CD8-positive, alpha-beta memory T cell (primary cell): ENCODE measurements at regions not wholly inside any gene's neighbourhood (a gene's known extent, or its start where the extent isn't known, plus 50 kb on each side); places are given as distances from the start of the nearest gene placed in this dataset.
A peak's percentile ranks its signal among the peaks of the same experiment; 100 is the strongest.
"Not testable (repeated sequence)": the region's sequence is repeated elsewhere in the genome, so short reads cannot be mapped to it uniquely, and the experiment has no call there.

Experiments
- CTCF ChIA-PET: fragments of 350-600 bp; sonication (Branson Sonifier 250); formaldehyde crosslinking; loops from one replicate; lab custom pipeline; 2021; ENCODE audit warnings: antibody characterized with exemption; lab: Charles Lee
- POLR2A ChIA-PET: fragments of 350-600 bp; sonication (Branson Sonifier 250); formaldehyde crosslinking; loops from one replicate; lab custom pipeline; 2021; ENCODE audit warnings: antibody characterized with exemption; lab: Charles Lee
- DNase-seq, 5 donors: peaks; one replicate each; pipeline versions ENCODE4 v3.0.0 to v3.0.0-alpha.2; 2020 to 2022; ENCODE audit warnings: mixed read lengths in 1 of 5
- H3K27ac ChIP-seq: one replicate; pipeline ENCODE4 v1.7.0; 2013; ENCODE audit warnings: low read depth, mild to moderate bottlenecking, low read length, moderate library complexity
- H3K27me3 ChIP-seq: 2 replicates; pipeline ENCODE4 v1.7.0; 2013; ENCODE audit warnings: low read length, mild to moderate bottlenecking; ENCODE audit not compliant: insufficient read depth, poor library complexity, severe bottlenecking
- H3K36me3 ChIP-seq: 2 replicates; pipeline ENCODE4 v1.7.0; 2013; ENCODE audit warnings: mild to moderate bottlenecking, low read length, moderate library complexity; ENCODE audit not compliant: insufficient read depth
- H3K4me1 ChIP-seq: 2 replicates; pipeline ENCODE4 v1.7.0; 2013; ENCODE audit warnings: mild to moderate bottlenecking, low read length, moderate library complexity; ENCODE audit not compliant: insufficient read depth
- H3K4me3 ChIP-seq: 2 replicates; pipeline ENCODE4 v1.7.0; 2013; ENCODE audit warnings: mild to moderate bottlenecking, low read length
- H3K9me3 ChIP-seq: 2 replicates; pipeline ENCODE4 v1.7.0; 2013; ENCODE audit warnings: mild to moderate bottlenecking, low read length
- H3K27ac Mint-ChIP-seq, 8 donors: one replicate each; pipeline ENCODE4 v1.8.0; 2020 to 2021; ENCODE audit warnings: mixed read lengths in 8 of 8, mild to moderate bottlenecking in 6 of 8, inconsistent platforms in 3 of 8, moderate library complexity in 3 of 8
- H3K27me3 Mint-ChIP-seq, 2 donors: one replicate each; pipeline ENCODE4 v1.8.0; 2020 to 2021; ENCODE audit warnings: mixed read lengths in 2 of 2, mild to moderate bottlenecking in 1 of 2, moderate library complexity in 1 of 2
- H3K36me3 Mint-ChIP-seq, 3 donors: one replicate each; pipeline ENCODE4 v1.8.0; 2020 to 2021; ENCODE audit warnings: mixed read lengths in 3 of 3, inconsistent platforms in 1 of 3, mild to moderate bottlenecking in 1 of 3
- H3K4me1 Mint-ChIP-seq, 3 donors: one replicate each; pipeline ENCODE4 v1.8.0; 2020 to 2021; ENCODE audit warnings: mixed read lengths in 3 of 3, inconsistent platforms in 1 of 3, mild to moderate bottlenecking in 1 of 3
- H3K4me3 Mint-ChIP-seq, 7 donors: one replicate each; pipeline ENCODE4 v1.8.0; 2020 to 2021; ENCODE audit warnings: mixed read lengths in 7 of 7, mild to moderate bottlenecking in 6 of 7, moderate library complexity in 4 of 7, inconsistent platforms in 2 of 7
- H3K9me3 Mint-ChIP-seq, 5 donors: one replicate each; pipeline ENCODE4 v1.8.0; 2020 to 2022; ENCODE audit warnings: mixed read lengths in 5 of 5, mild to moderate bottlenecking in 3 of 5, moderate library complexity in 2 of 5, inconsistent platforms in 1 of 5

DNA sequence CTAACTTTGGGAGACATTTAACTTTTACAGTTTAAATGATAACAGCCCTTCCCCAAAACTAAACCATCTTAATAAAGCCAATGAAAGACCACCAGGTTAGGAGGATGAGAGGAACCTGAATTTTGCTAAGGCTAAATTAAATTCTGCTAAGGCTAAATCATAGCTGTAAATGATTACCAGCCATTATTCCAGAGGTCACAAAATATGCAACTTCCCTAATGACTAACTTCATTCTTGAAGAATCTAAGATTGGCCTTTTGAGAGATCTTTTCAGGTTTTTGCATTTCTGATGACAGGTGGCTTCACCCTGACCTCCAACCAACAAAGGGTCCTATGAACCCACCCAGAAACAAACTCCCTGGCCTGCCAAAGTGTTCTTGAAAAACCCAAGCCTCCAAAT lies 373.3 kb downstream of the IPMK start:
- no peaks in the 10 kb centered on the region for H3K27me3 ChIP-seq
- CTCF ChIA-PET, result no interaction called here
- Mint-ChIP-seq H3K4me1 (no peaks in the 10 kb centered on the region), H3K36me3 (no peaks in the 10 kb centered on the region), H3K4me3 (no peak overlapping the region), H3K9me3 (peaks cover 0 to 13% (median 3%) of the 10 kb centered on the region in 5 donors), H3K27me3 (no peaks in the 10 kb centered on the region), H3K27ac (no peak overlapping the region)
- no peak overlapping the region for H3K4me3 ChIP-seq
- no peak for DNase-seq
- no peak overlapping the region for H3K27ac ChIP-seq
- H3K9me3 ChIP-seq, result no peaks in the 10 kb centered on the region
- no peaks in the 10 kb centered on the region for H3K4me1 ChIP-seq
- H3K36me3 ChIP-seq, result no peaks in the 10 kb centered on the region
- POLR2A ChIA-PET, result no interaction called here

DNA sequence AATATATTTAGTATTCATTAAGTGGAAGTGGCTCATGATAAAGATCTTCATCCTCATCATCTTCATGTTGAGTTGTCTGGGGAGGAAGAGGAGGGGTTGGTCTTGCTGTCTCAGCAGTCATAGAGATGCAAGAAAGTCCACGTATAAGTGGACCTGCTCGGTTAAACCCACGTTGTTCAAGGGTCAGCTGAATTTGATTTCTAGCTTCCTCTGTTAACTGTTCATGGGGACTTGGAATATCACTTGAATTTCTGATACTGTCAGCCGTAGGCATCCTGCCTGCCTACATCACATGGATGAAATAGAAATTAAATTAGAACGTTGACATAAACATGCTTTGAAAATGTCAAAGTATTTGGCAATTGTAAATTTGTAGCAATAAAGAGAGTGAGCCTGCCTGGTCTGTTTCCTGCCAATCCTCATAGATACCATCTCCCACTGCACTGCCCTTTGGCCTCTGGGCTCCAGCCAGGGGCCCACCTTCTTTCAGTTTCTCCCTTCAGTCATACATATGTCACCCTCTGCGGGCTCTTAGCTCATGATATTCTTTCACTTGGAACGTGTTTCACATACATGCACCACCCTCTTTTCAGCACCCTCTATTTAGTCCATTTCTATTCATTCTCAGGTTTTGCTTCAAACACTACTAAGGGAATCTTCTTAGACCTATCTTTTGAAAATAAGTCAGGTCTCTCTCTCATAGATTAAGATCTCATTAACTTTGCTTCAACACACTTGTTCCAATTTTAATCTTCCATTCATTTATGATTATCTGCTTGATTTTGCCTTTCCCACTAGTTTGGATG lies 376.3 kb downstream of the IPMK start:
- no peaks in the 10 kb centered on the region for H3K4me1 Mint-ChIP-seq
- no peaks in the 10 kb centered on the region for H3K27me3 Mint-ChIP-seq
- peak overlapping the region in 1 of 8 donors; percentile 1 for H3K27ac Mint-ChIP-seq
- no peak overlapping the region for H3K4me3 Mint-ChIP-seq
- ChIA-PET CTCF (no interaction called here), POLR2A (no interaction called here)
- no peaks in the 10 kb centered on the region for H3K36me3 Mint-ChIP-seq
- Histone ChIP-seq H3K36me3 (no peaks in the 10 kb centered on the region), H3K27ac (no peak overlapping the region), H3K4me3 (no peak overlapping the region), H3K9me3 (no peaks in the 10 kb centered on the region), H3K4me1 (no peaks in the 10 kb centered on the region), H3K27me3 (no peaks in the 10 kb centered on the region)
- DNase-seq, result no peak
- peaks cover 0 to 13% (median 3%) of the 10 kb centered on the region in 5 donors for H3K9me3 Mint-ChIP-seq

- Mint-ChIP-seq H3K36me3 (no peaks in the 10 kb centered on the region), H3K27me3 (no peaks in the 10 kb centered on the region), H3K27ac (no peak overlapping the region), H3K9me3 (peaks cover 0 to 17% (median 6%) of the 10 kb centered on the region in 5 donors), H3K4me1 (no peaks in the 10 kb centered on the region), H3K4me3 (no peak overlapping the region)
- Histone ChIP-seq H3K4me3 (no peak overlapping the region), H3K27me3 (no peaks in the 10 kb centered on the region), H3K4me1 (no peaks in the 10 kb centered on the region), H3K27ac (no peak overlapping the region), H3K36me3 (no peaks in the 10 kb centered on the region), H3K9me3 (no peaks in the 10 kb centered on the region)
- no peak for DNase-seq
- CTCF ChIA-PET, result no interaction called here
- POLR2A ChIA-PET, result no interaction called here
Measured at GRCh38 chr10:57890691-57891090, 377.0 kb downstream of the IPMK start.

DNA sequence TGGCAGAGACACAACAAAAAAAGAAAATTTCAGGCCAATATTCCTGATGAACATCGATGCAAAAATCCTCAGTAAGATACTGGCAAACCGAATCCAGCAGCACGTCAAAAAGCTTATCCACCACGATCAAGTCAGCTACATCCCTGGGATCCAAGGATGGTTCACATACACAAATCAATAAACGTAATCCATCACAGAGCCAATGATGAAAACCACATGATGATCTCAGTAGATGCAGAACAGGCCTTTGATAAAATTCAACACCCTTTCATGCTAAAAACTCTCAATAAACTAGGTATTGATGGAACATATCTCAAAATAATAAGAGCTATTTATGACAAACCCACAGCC lies 382.1 kb downstream of the IPMK start:
- H3K9me3 ChIP-seq, H3K27ac ChIP-seq, H3K4me1 ChIP-seq, H3K27me3 ChIP-seq, H3K27ac Mint-ChIP-seq, H3K4me1 Mint-ChIP-seq, DNase-seq, H3K4me3 ChIP-seq, H3K36me3 ChIP-seq, H3K36me3 Mint-ChIP-seq, CTCF ChIA-PET, H3K27me3 Mint-ChIP-seq, H3K4me3 Mint-ChIP-seq, POLR2A ChIA-PET: not testable (repeated sequence)
- H3K9me3 Mint-ChIP-seq, result peaks cover 0 to 11% (median 0%) of the 10 kb centered on the region in 5 donors

DNA sequence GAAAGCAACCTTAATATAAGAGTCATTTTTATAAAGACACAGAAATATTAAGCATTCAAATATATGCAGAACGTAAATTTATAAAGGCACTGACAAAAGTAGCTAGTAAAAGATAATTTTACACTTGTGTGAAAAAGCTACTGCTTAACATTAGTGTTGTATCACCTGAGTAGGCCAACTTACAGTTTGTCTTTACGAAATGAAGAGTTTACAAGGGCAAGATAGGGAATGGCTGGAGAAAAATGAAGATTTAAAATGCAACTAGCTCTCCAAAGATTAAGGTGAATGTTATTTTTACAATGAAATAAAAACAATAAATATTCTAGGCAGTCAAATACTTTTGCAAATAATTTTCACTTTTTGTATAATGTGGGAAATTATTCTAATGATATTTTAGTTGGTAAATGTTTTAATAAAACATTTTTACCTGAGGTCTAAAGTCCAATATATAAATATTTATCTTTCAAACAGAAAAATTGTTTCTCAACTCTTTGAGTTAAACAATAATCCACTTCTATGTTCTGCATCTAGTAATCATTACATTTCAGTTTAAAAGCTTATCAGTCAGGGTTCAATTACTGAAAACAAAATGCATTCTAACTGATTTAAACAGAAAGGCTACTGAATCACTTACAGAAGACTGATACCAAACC lies 382.6 kb downstream of the IPMK start:
- H3K27me3 Mint-ChIP-seq, result peaks cover 0 to 2% of the 10 kb centered on the region in 2 donors
- Histone ChIP-seq H3K27ac (no peak overlapping the region), H3K36me3 (no peaks in the 10 kb centered on the region), H3K4me3 (no peak overlapping the region), H3K27me3 (no peaks in the 10 kb centered on the region), H3K4me1 (no peaks in the 10 kb centered on the region), H3K9me3 (no peaks in the 10 kb centered on the region)
- POLR2A ChIA-PET, result no interaction called here
- H3K36me3 Mint-ChIP-seq, result no peaks in the 10 kb centered on the region
- DNase-seq, result no peak
- no peaks in the 10 kb centered on the region for H3K4me1 Mint-ChIP-seq
- no peak overlapping the region for H3K4me3 Mint-ChIP-seq
- no peak overlapping the region for H3K27ac Mint-ChIP-seq
- CTCF ChIA-PET, result no interaction called here
- H3K9me3 Mint-ChIP-seq, result peaks cover 0 to 11% (median 0%) of the 10 kb centered on the region in 5 donors

DNA sequence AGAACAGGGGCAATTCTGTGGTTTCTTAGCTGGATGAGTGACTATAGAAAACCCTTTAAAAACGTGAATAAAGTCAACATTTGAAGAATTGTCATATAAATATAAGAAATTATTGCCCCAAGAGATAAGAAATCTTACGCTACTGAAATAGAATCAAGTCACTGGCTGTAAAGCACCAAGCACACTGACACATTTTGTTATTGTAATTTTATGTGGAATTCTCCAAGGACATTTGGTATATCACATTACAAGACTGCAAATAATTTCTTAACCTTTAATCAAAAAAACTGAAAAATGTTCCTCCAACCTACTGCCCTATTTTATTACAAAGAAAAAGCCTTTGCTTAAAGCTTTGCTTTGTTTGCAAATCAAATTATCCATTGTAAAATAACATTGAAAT lies 383.3 kb downstream of the IPMK start:
- ChIA-PET CTCF (no interaction called here), POLR2A (no interaction called here)
- H3K36me3 ChIP-seq, result no peaks in the 10 kb centered on the region
- Mint-ChIP-seq H3K4me3 (no peak overlapping the region), H3K36me3 (no peaks in the 10 kb centered on the region), H3K9me3 (peaks cover 0 to 11% (median 0%) of the 10 kb centered on the region in 5 donors), H3K27ac (no peak overlapping the region), H3K4me1 (no peaks in the 10 kb centered on the region), H3K27me3 (peaks cover 0 to 2% of the 10 kb centered on the region in 2 donors)
- H3K4me3 ChIP-seq, result no peak overlapping the region
- H3K9me3 ChIP-seq, result no peaks in the 10 kb centered on the region
- H3K4me1 ChIP-seq, result no peaks in the 10 kb centered on the region
- H3K27ac ChIP-seq, result no peak overlapping the region
- H3K27me3 ChIP-seq, result no peaks in the 10 kb centered on the region
- DNase-seq, result no peak

- no peak overlapping the region for H3K4me3 Mint-ChIP-seq
Measured at GRCh38 chr10:57880446-57881227, 387.1 kb downstream of the IPMK start.

DNA sequence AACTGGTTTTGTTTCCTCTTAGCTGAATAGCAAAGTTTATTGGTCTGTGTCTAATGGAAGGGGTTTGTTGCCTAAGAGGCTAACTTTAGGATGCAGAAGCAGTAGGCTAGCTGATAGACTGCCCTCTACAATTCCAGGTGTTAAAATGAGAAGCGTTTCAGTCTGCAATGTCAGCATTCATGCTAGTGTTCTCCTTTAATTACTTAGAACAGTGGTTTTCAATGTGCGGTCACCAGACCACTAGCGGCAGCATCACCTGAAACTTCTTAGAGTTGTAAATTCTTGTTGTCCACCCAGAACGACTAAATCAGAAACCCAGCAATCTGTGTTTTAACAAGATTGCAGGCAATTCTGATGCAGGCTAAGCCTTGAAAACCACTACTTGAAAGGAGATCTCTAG lies 392.9 kb downstream of the IPMK start:
- Histone ChIP-seq H3K36me3 (no peaks in the 10 kb centered on the region), H3K4me1 (no peaks in the 10 kb centered on the region), H3K4me3 (no peak overlapping the region), H3K9me3 (no peaks in the 10 kb centered on the region), H3K27me3 (no peaks in the 10 kb centered on the region), H3K27ac (no peak overlapping the region)
- Mint-ChIP-seq H3K4me1 (no peaks in the 10 kb centered on the region), H3K9me3 (peaks cover 4 to 6% (median 5%) of the 10 kb centered on the region in 5 donors), H3K27me3 (no peaks in the 10 kb centered on the region), H3K27ac (no peak overlapping the region), H3K36me3 (no peaks in the 10 kb centered on the region), H3K4me3 (no peak overlapping the region)
- ChIA-PET CTCF (no interaction called here), POLR2A (no interaction called here)
- DNase-seq, result no peak

More at GRCh38 chr10:57880446-57881227, 387.1 kb downstream of the IPMK start:
- no peak overlapping the region for H3K27ac Mint-ChIP-seq
- no peaks in the 10 kb centered on the region for H3K4me1 ChIP-seq
- no peaks in the 10 kb centered on the region for H3K9me3 ChIP-seq
- peaks cover 0 to 4% (median 2%) of the 10 kb centered on the region in 5 donors for H3K9me3 Mint-ChIP-seq
- no peaks in the 10 kb centered on the region for H3K36me3 ChIP-seq
- H3K27ac ChIP-seq, result no peak overlapping the region
- no peak for DNase-seq
- H3K27me3 ChIP-seq, result no peaks in the 10 kb centered on the region
- no peaks in the 10 kb centered on the region for H3K36me3 Mint-ChIP-seq
- no peaks in the 10 kb centered on the region for H3K4me1 Mint-ChIP-seq
- POLR2A ChIA-PET, result no interaction called here
- no peak overlapping the region for H3K4me3 ChIP-seq
- CTCF ChIA-PET, result no interaction called here
- peaks cover 0 to 2% of the 10 kb centered on the region in 2 donors for H3K27me3 Mint-ChIP-seq
